ENCODE measurements at regions not wholly inside any gene's neighbourhood (a gene's known extent, or its start where the extent isn't known, plus 50 kb on each side); places are given as distances from the start of the nearest gene placed in this dataset.
"Not testable (repeated sequence)": the region's sequence is repeated elsewhere in the genome, so short reads cannot be mapped to it uniquely, and the experiment has no call there.

DNA sequence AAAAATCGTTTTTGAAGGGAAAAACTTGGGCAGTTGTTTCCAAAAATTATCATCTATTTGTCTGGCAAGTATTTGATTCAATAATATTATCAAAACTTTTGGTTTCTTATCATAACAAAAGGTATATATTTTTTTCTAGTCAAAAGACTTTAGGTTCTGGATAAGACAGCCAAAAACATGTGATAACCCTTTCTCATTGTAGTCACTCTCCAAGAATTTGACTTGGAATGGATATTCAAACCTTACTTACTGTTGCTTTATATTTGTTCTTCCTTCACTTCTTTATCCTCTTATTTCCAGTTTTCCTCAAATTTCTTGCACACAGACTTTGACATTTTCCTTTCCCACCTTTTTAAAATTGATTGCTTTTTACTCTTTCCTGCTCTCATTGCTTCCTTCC, 140.9 kb upstream of the FAM3C start:
- POLR2A ChIA-PET: no interaction called here
- no peaks in the 10 kb centered on the region for H3K9me3 ChIP-seq
- no peaks in the 10 kb centered on the region; the same call in 2 of the 3 replicates for H3K4me1 ChIP-seq
- no peak for FAIRE-seq
- no peak for ATAC-seq
- CTCF ChIA-PET: interaction anchor here (1.0 kb wide), 1 partner anchor 11 kb away, joined by 5 read pairs; no protein-coding TSS in a partner anchor
- no peak overlapping the region for H3K4me2 ChIP-seq
- TF ChIP-seq, protein P1, sequence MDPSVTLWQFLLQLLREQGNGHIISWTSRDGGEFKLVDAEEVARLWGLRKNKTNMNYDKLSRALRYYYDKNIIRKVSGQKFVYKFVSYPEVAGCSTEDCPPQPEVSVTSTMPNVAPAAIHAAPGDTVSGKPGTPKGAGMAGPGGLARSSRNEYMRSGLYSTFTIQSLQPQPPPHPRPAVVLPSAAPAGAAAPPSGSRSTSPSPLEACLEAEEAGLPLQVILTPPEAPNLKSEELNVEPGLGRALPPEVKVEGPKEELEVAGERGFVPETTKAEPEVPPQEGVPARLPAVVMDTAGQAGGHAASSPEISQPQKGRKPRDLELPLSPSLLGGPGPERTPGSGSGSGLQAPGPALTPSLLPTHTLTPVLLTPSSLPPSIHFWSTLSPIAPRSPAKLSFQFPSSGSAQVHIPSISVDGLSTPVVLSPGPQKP (IDR thresholded peaks at IDR 0.05; ENCODE audit: low read depth, low read length): no peak
- TF ChIP-seq, protein P2, sequence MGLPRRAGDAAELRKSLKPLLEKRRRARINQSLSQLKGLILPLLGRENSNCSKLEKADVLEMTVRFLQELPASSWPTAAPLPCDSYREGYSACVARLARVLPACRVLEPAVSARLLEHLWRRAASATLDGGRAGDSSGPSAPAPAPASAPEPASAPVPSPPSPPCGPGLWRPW (IDR thresholded peaks at IDR 0.05): no peak
- DNase-seq (ENCODE audit: low read depth in 1 of 2, low spot score in 1 of 2): no peak
- H3K4me3 ChIP-seq: no peak overlapping the region
- H3K27ac ChIP-seq: no peak overlapping the region
- 2% methylated on average over 1 of the region's 1 CpG for WGBS (ENCODE audit: missing lambda C conversion rate)

DNA sequence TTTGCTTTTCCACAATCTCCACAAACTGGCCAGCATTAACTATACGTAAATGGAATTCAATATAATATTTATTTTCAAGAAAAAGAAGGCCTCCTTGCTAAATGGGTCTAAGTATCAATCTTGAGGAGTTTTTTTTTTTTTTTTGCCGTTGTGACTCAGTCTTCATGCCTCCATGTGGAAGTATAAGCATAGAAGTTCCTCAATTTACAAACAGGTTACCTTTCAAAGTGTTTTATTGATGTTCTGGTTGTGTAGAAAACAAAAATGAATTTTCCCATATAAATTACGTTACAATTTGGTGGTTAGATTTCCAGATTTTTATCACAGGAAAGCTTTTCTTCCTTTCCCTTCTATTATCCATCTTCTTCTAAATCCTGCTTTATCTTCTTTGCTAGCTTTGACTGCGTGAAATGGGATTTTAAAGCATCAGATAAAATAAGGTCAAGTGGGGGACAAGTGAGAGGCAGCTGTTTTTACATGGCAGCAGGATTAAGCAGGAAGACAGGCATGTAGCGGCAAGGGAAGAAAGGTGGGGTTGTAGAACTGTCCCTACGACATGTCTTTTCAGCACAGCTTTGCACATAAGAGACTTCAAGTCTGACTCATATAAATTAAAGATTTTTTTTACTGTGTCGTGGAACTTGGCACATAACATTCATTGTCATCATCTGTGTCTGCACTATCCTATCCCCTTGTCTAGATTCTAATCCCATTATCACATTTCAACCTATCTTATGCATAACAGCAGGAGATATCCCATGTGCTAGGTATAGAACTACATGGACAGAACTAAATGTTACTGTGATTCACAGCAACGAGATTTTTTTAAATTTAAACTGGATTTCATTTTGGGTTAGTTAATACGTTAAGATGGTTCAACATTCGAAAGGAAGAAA, 135.3 kb upstream of the FAM3C start:
- FAIRE-seq: no peak
- WGBS (ENCODE audit: missing lambda C conversion rate): 59% methylated on average over 10 of the region's 10 CpGs
- Histone ChIP-seq H3K4me3 (no peak overlapping the region), H3K4me1 (no peaks in the 10 kb centered on the region), H3K27ac (no peak overlapping the region), H3K4me2 (no peak overlapping the region), H3K9me3 (no peaks in the 10 kb centered on the region)
- no peak for ATAC-seq
- DNase-seq (ENCODE audit: low read depth in 1 of 2, low spot score in 1 of 2): no peak
- POLR2A ChIA-PET: no interaction called here
- TF ChIP-seq HOXA7 (CRISPR knock-in tag; IDR thresholded peaks at IDR 0.05) (no peak), ZFP36 (IDR thresholded peaks at IDR 0.05; ENCODE audit: borderline replicate concordance, partially characterized antibody) (peak; percentile 59)
- CTCF ChIA-PET: interaction anchor here (1.4 to 1.5 kb wide), 2 partner anchors 13 to 136 kb away, joined by 4 to 6 read pairs; partner anchors contain the start of gene FAM3C

DNA sequence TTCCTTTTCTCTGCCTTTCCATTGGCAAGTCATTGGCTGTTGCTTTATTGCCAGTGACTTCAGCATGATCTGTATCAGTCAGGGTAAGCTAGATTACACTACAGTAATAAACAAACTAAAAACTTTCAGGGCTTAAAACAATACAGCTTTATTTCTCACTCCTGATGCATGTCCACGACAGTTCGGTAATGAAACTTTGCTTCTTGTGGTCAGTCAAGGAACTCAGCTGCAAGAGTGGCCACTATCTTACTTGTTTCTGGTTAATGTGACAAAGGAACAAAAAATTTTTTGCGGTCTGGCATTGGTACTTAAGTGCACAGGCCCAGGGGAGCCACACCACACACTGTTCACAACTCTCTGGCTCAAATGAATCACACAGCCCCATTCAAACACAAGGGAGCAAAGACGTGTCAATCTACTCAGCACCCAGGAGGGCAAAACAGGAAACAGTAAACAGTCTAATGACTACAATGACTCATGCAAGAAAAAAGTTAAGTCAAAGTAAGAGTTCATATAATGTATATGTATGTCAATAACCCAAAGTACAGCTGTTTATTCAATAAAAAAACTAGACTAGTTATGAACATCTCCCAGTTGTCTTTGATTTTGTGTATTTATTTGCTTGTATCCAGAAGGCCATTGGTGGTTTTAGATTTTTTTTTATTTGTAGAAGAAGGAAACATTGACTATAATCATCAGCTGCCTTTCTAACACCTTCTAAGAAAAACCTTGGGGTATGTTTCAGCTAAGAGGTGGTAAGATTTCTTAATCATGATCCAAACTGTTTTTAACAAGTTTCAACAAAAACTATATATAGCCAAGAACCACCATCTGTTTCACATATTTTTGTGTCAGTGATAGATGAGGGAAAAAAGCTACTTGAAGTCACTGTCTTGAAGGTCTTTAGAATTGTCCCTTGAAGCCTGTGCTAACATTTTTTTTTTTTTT, 134.4 kb upstream of the FAM3C start:
- POLR2A ChIA-PET: interaction anchor here (1.1 kb wide), 1 partner anchor 134 kb away, joined by 4 read pairs; the partner anchor contains the start of gene FAM3C
- Histone ChIP-seq H3K4me1 (no peaks in the 10 kb centered on the region), H3K4me2 (peak overlapping the region; percentile 35; the same call in 1 of the 3 replicates), H3K27ac (0 out of 6 replicates have a peak overlapping the region, but pooled peaks of 1 of the 2 experiments have one; percentile 19), H3K4me3 (no peak overlapping the region), H3K9me3 (no peaks in the 10 kb centered on the region)
- peak; percentile 74 to 77; a peak in 5 of 6 replicates for ATAC-seq
- DNase-seq (ENCODE audit: low read depth in 1 of 2, low spot score in 1 of 2): peak; percentile 13 to 59
- 23% methylated on average over 4 of the region's 4 CpGs for WGBS (ENCODE audit: missing lambda C conversion rate)
- FAIRE-seq: no peak
- CTCF ChIA-PET: interaction anchor here (1.4 to 1.6 kb wide), 3 partner anchors 14 to 464 kb away, joined by 3 to 6 read pairs (median 4); partner anchors contain the start of gene FAM3C
- TF ChIP-seq FOSL2 (IDR thresholded peaks at IDR 0.05): no peak
- TF ChIP-seq FOSL2 (CRISPR knock-in tag; IDR thresholded peaks at IDR 0.05): peak; percentile 54
- TF ChIP-seq KDM1A (IDR thresholded peaks at IDR 0.05; ENCODE audit: low read depth): no peak

DNA sequence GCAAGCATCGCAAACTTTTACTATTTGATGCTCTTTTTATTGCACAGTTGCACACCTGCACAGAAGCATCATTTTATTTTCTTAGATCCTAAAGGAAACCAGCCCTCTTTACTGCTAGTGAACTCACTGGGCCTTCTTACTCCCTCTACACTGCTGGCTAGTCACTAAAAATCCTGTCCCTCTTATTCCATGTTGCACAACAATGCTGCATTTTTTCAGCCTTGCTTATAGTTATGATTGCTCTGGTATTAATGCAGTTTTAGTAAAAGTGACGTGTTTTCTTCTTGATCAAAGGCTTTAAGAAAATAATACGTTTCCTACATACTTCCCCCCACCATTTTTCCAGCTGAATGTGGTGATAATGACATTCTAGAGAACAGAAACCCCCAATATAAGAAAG, 132.9 kb upstream of the FAM3C start:
- no peak for FAIRE-seq
- Histone ChIP-seq H3K27ac (no peak overlapping the region), H3K4me2 (no peak overlapping the region), H3K4me3 (no peak overlapping the region), H3K9me3 (no peaks in the 10 kb centered on the region), H3K4me1 (no peaks in the 10 kb centered on the region)
- no peak for TF ChIP-seq EHF (CRISPR knock-in tag; IDR thresholded peaks at IDR 0.05)
- no peak for TF ChIP-seq ZFP36 (IDR thresholded peaks at IDR 0.05; ENCODE audit: borderline replicate concordance, partially characterized antibody)
- TF ChIP-seq FOSB (CRISPR knock-in tag; IDR thresholded peaks at IDR 0.05): no peak
- TF ChIP-seq ESRRA (IDR thresholded peaks at IDR 0.05; ENCODE audit: borderline replicate concordance, low read length): no peak
- TF ChIP-seq, protein P2 (IDR thresholded peaks at IDR 0.05): no peak
- TF ChIP-seq, protein P3, sequence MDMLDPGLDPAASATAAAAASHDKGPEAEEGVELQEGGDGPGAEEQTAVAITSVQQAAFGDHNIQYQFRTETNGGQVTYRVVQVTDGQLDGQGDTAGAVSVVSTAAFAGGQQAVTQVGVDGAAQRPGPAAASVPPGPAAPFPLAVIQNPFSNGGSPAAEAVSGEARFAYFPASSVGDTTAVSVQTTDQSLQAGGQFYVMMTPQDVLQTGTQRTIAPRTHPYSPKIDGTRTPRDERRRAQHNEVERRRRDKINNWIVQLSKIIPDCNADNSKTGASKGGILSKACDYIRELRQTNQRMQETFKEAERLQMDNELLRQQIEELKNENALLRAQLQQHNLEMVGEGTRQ (IDR thresholded peaks at IDR 0.05): no peak
- TF ChIP-seq KDM1A (IDR thresholded peaks at IDR 0.05; ENCODE audit: low read depth): no peak
- TF ChIP-seq ZC3H11A (IDR thresholded peaks at IDR 0.05): no peak
- TF ChIP-seq EP300 (IDR thresholded peaks at IDR 0.05): no peak
- CTCF ChIA-PET: interaction anchor here (1.6 kb wide), 1 partner anchor 465 kb away, joined by 3 read pairs; no protein-coding TSS in a partner anchor
- ATAC-seq: no peak
- 41% methylated on average over 3 of the region's 3 CpGs for WGBS (ENCODE audit: missing lambda C conversion rate)
- no peak for DNase-seq (ENCODE audit: low read depth in 1 of 2, low spot score in 1 of 2)
- POLR2A ChIA-PET: no interaction called here

DNA sequence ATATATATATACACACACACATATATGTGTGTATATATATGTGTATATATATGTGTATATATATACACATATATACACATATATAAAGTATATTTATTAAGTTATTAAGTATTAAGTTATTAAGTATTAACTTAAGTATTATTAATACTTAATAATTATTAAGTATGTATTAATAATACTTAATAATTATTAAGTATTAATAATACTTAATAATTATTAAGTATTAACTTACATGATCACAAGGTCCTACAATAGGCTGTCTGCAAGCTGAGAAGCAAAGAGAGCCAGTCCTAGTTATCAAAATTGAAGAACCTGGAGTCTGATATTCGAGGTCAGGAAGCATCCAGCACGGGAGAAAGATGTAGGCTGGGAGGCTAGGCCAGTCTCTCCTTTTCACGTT, 130.1 kb upstream of the FAM3C start:
- POLR2A ChIA-PET; DNase-seq (ENCODE audit: low read depth in 1 of 2, low spot score in 1 of 2); H3K9me3 ChIP-seq; H3K4me3 ChIP-seq; H3K27ac ChIP-seq; H3K4me2 ChIP-seq; ATAC-seq; FAIRE-seq; H3K4me1 ChIP-seq: not testable (repeated sequence)
- WGBS (ENCODE audit: missing lambda C conversion rate): 9% methylated on average over 3 of the region's 3 CpGs
- CTCF ChIA-PET: interaction anchor here (2.1 kb wide), 1 partner anchor 159 kb away, joined by 7 read pairs; no protein-coding TSS in a partner anchor
